H1 (cell line): ENCODE measurements at regions not wholly inside any gene's neighbourhood (a gene's known extent, or its start where the extent isn't known, plus 50 kb on each side); places are given as distances from the start of the nearest gene placed in this dataset.

Experiments
- BACH1 ChIP-seq: IDR thresholded peaks from 2 replicates; pipeline ENCODE4 v1.6.1; 2012; ENCODE audit warnings: low read length, improper control_type of control experiment
- CEBPB ChIP-seq: IDR thresholded peaks from 2 replicates; pipeline ENCODE4 v1.6.1; 2012; ENCODE audit warnings: low read depth, low read length
- CHD1 ChIP-seq: IDR thresholded peaks from 2 replicates; pipeline ENCODE4 v1.6.1; 2012; ENCODE audit warnings: low read depth, low read length, improper control_type of control experiment
- GABPA ChIP-seq: IDR thresholded peaks from 2 replicates; pipeline ENCODE4 v1.6.1; 2011; ENCODE audit warnings: mild to moderate bottlenecking, low read length, moderate library complexity, borderline replicate concordance; ENCODE audit not compliant: insufficient read depth
- RXRA ChIP-seq: IDR thresholded peaks from 2 replicates; pipeline ENCODE4 v1.6.1; 2011; ENCODE audit warnings: low read depth, mild to moderate bottlenecking, low read length, moderate library complexity; ENCODE audit not compliant: insufficient read depth
- YY1 ChIP-seq: IDR thresholded peaks from 2 replicates; pipeline ENCODE4 v1.6.1; 2011; ENCODE audit warnings: low read depth, mild to moderate bottlenecking, low read length
- TF ChIP-seq, protein P1 (sequence below), 3 experiments: IDR thresholded peaks; 1 replicate in 2 of 3; 2 replicates in 1 of 3; pipeline versions ENCODE4 v1.5.1 to v1.6.1; 2011; ENCODE audit warnings: low read length in 3 of 3, mild to moderate bottlenecking in 3 of 3, inconsistent platforms in 2 of 3, low read depth in 1 of 3, moderate library complexity in 1 of 3; ENCODE audit not compliant: insufficient read depth in 1 of 3; ENCODE audit errors: control extremely low read depth in 1 of 3
- TF ChIP-seq, protein P2 (sequence below): IDR thresholded peaks from 2 replicates; pipeline ENCODE4 v1.6.1; 2011; ENCODE audit warnings: low read length, improper control_type of control experiment
- TF ChIP-seq, protein P3 (sequence below): IDR thresholded peaks from 2 replicates; pipeline ENCODE4 v1.6.1; 2011; ENCODE audit warnings: low read depth, mild to moderate bottlenecking, low read length; ENCODE audit not compliant: insufficient read depth

DNA sequence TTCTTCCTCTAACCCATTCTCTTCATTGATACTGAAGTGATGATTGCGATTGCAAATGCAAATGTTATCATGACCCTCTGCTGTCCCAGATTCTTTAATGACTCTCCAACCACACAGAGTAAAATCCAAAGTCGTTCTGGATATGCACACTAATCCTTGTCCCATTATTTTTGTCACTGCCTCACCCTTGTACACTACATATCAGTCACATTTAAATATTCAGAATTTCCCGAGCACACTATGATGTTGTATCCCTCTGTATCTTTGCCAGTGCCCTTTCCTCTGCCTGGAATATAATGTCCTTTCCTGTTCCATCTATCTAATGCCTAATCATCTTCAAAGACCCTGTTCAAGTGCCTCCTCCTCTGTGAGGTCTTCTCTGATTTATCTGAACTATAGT, 55.4 kb upstream of the MMP13 start (continued):
- TF ChIP-seq, protein P1, sequence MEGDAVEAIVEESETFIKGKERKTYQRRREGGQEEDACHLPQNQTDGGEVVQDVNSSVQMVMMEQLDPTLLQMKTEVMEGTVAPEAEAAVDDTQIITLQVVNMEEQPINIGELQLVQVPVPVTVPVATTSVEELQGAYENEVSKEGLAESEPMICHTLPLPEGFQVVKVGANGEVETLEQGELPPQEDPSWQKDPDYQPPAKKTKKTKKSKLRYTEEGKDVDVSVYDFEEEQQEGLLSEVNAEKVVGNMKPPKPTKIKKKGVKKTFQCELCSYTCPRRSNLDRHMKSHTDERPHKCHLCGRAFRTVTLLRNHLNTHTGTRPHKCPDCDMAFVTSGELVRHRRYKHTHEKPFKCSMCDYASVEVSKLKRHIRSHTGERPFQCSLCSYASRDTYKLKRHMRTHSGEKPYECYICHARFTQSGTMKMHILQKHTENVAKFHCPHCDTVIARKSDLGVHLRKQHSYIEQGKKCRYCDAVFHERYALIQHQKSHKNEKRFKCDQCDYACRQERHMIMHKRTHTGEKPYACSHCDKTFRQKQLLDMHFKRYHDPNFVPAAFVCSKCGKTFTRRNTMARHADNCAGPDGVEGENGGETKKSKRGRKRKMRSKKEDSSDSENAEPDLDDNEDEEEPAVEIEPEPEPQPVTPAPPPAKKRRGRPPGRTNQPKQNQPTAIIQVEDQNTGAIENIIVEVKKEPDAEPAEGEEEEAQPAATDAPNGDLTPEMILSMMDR (IDR thresholded peaks at IDR 0.05; ENCODE audit: control extremely low read depth in 1 of 3, insufficient read depth in 1 of 3, low read depth in 1 of 3, low read length in 3 of 3): no peak
- TF ChIP-seq CEBPB: no peak
- no peak for TF ChIP-seq GABPA
- TF ChIP-seq YY1: no peak
- TF ChIP-seq CHD1: no peak
- TF ChIP-seq RXRA: no peak
- TF ChIP-seq, protein P2, sequence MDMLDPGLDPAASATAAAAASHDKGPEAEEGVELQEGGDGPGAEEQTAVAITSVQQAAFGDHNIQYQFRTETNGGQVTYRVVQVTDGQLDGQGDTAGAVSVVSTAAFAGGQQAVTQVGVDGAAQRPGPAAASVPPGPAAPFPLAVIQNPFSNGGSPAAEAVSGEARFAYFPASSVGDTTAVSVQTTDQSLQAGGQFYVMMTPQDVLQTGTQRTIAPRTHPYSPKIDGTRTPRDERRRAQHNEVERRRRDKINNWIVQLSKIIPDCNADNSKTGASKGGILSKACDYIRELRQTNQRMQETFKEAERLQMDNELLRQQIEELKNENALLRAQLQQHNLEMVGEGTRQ: no peak
- TF ChIP-seq BACH1: no peak
- TF ChIP-seq, protein P3, sequence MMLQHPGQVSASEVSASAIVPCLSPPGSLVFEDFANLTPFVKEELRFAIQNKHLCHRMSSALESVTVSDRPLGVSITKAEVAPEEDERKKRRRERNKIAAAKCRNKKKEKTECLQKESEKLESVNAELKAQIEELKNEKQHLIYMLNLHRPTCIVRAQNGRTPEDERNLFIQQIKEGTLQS: no peak
